Body of pancreas (tissue), 4 donors: ENCODE measurements at regions not wholly inside any gene's neighbourhood (a gene's known extent, or its start where the extent isn't known, plus 50 kb on each side); places are given as distances from the start of the nearest gene placed in this dataset.

Experiments used
- ATAC-seq: fragments of 150-250 bp; one replicate; pipeline ENCODE4 v1.9.1; 2016
- DNase-seq, 4 donors: peaks; one replicate each; pipeline ENCODE4 v3.0.0-alpha.2; 2019
- H3K27ac ChIP-seq, 4 donors: fragments of 200-600 bp; sonication (generic); 1 replicate in 3 of 4; 2 replicates in 1 of 4; pipeline versions ENCODE4 v1.5.1 to v1.6.1; 2016 to 2019; ENCODE audit warnings: mild to moderate bottlenecking in 1 of 4, mixed read lengths in 1 of 4, moderate library complexity in 1 of 4
- H3K27me3 ChIP-seq, 2 donors: fragments of 200-600 bp; sonication (generic); one replicate each; pipeline ENCODE4 v1.6.0; 2016; ENCODE audit warnings: mild to moderate bottlenecking in 1 of 2
- H3K36me3 ChIP-seq, 2 donors: fragments of 200-600 bp; sonication (generic); replicated peaks in 1 of 2; 2 replicates each; pipeline ENCODE4 v1.5.1; 2016; ENCODE audit warnings: low read depth in 2 of 2; ENCODE audit not compliant: insufficient read depth in 1 of 2
- H3K4me1 ChIP-seq: fragments of 200-600 bp; sonication (generic); one replicate; pipeline ENCODE4 v1.6.0; 2016
- H3K4me3 ChIP-seq, 2 donors: fragments of 200-600 bp; sonication (generic); 1 replicate in 1 of 2; 2 replicates in 1 of 2; pipeline ENCODE4 v1.5.1; 2016 to 2019
- H3K9me3 ChIP-seq, 3 donors: fragments of 200-600 bp; sonication (generic); 1 replicate in 2 of 3; 2 replicates in 1 of 3; pipeline ENCODE4 v1.5.1; 2016
- POLR2A ChIP-seq, 3 donors: fragments of 450-650 bp; IDR thresholded peaks; one replicate each; pipeline ENCODE4 v1.6.1; 2016; ENCODE audit warnings: antibody characterized with exemption in 3 of 3, mild to moderate bottlenecking in 2 of 3
- WGBS, 2 donors: methylation state at CpG; one replicate each; pipeline ENCODE4 v1.1.5; 2017; 5-methylcytosine and 5-hydroxymethylcytosine counted together
- intact Hi-C: fragments of 100-400 bp; cut with DNase I; formaldehyde crosslinking; loops from one replicate; pipeline ENCODE4 v1.15.1; 2023
- TF ChIP-seq, protein P1 (sequence below), 7 experiments: fragments of 450-650 bp in 4 of 7; fragments of 200-600 bp in 3 of 7; sonication (generic) in 3 of 7; IDR thresholded peaks; one replicate each; pipeline ENCODE4 v1.5.1; 2016 to 2019; ENCODE audit warnings: antibody characterized with exemption in 7 of 7

DNA sequence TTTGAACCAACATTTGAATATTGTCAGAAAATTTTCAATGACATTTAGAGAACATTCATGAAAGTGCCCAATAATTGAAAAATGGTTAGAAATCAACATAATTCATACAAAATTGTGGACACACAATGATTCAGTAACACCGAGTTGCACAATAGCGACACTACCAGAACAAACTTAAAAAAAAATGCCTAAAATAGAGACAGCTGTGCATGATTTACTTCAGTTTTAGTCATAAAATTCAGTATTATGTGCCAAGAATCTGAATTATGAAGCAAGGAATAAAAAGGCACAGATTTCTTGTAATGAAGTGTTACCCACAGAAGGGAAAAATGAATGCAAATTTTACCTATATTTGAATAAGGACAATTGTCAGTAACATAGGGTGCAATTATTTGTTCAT, 396.0 kb downstream of the SEMA3D start:
- Histone ChIP-seq H3K36me3 (no peaks in the 10 kb centered on the region), H3K4me1 (no peaks in the 10 kb centered on the region), H3K27ac (no peak overlapping the region), H3K27me3 (no peaks in the 10 kb centered on the region), H3K4me3 (no peak overlapping the region), H3K9me3 (no peaks in the 10 kb centered on the region)
- ATAC-seq (no peak), DNase-seq (no peak)
- 58 to 70% methylated on average over 2 of the region's 2 CpGs for WGBS, 2 donors
- intact Hi-C loops: no loop called here
- TF ChIP-seq POLR2A (IDR thresholded peaks at IDR 0.05): no peak
- TF ChIP-seq, protein P1, sequence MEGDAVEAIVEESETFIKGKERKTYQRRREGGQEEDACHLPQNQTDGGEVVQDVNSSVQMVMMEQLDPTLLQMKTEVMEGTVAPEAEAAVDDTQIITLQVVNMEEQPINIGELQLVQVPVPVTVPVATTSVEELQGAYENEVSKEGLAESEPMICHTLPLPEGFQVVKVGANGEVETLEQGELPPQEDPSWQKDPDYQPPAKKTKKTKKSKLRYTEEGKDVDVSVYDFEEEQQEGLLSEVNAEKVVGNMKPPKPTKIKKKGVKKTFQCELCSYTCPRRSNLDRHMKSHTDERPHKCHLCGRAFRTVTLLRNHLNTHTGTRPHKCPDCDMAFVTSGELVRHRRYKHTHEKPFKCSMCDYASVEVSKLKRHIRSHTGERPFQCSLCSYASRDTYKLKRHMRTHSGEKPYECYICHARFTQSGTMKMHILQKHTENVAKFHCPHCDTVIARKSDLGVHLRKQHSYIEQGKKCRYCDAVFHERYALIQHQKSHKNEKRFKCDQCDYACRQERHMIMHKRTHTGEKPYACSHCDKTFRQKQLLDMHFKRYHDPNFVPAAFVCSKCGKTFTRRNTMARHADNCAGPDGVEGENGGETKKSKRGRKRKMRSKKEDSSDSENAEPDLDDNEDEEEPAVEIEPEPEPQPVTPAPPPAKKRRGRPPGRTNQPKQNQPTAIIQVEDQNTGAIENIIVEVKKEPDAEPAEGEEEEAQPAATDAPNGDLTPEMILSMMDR (IDR thresholded peaks at IDR 0.05): no peak

DNA sequence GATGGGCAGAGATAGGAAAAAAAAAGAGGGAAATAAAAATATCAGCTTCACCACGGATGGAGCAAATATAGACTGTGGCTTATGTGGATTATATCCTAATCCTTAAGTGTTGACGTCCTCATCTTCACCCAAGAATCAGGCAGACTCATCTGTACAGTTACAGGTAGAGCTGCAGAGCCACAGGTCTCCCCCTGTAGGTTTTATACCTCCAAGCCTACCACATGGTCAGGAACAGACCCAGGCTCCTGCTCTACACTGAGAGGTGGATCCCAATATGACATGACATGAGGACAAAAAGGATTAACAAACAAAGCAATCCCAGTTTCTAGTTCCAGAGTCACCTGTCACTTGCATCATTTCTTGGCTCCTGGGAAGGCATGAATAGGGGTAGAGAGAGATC, 400.8 kb downstream of the SEMA3D start:
- WGBS, 2 donors: 39 to 46% methylated on average over 2 of the region's 2 CpGs
- ATAC-seq (no peak), DNase-seq (no peak)
- no peaks in the 10 kb centered on the region for H3K36me3 ChIP-seq
- H3K9me3 ChIP-seq: no peaks in the 10 kb centered on the region
- H3K27me3 ChIP-seq: no peaks in the 10 kb centered on the region
- no peak overlapping the region for H3K27ac ChIP-seq
- no peak overlapping the region for H3K4me3 ChIP-seq
- TF ChIP-seq, protein P1 (IDR thresholded peaks at IDR 0.05): no peak
- intact Hi-C loops: no loop called here
- no peaks in the 10 kb centered on the region for H3K4me1 ChIP-seq

DNA sequence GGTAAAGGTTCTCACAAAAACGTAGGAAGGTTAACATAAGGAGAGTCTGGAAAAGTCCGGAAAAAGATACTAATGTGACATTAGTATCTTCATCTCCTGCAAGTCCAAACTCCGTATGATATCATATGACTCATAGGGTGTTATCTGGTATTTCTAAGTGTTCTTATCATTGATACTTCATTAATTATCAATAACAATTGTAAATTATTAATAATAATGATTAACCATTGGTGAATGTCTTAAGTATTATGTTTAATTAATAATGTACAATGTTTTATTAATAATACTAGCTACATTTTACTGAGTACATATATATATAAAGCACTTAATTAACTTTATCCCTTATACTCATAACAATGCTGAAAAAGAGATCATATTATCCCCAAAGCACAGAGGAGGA, 402.4 kb downstream of the SEMA3D start:
- H3K9me3 ChIP-seq: no peaks in the 10 kb centered on the region
- H3K27ac ChIP-seq: no peak overlapping the region
- no peaks in the 10 kb centered on the region for H3K36me3 ChIP-seq
- H3K27me3 ChIP-seq: no peaks in the 10 kb centered on the region
- no peaks in the 10 kb centered on the region for H3K4me1 ChIP-seq
- WGBS, 2 donors: 62 to 69% methylated on average over 3 of the region's 3 CpGs
- no peak for ATAC-seq
- intact Hi-C loops: no loop called here
- no peak for DNase-seq
- H3K4me3 ChIP-seq: no peak overlapping the region
- no peak for TF ChIP-seq POLR2A (IDR thresholded peaks at IDR 0.05)
- TF ChIP-seq, protein P1 (IDR thresholded peaks at IDR 0.05): no peak

GRCh38 chr7:84783141-84783778, 403.6 kb downstream of the SEMA3D start:
- H3K4me3 ChIP-seq: no peak overlapping the region
- DNase-seq: no peak
- H3K27ac ChIP-seq: no peak overlapping the region
- H3K4me1 ChIP-seq: no peaks in the 10 kb centered on the region
- no peak for TF ChIP-seq POLR2A (IDR thresholded peaks at IDR 0.05)
- TF ChIP-seq, protein P1 (IDR thresholded peaks at IDR 0.05): no peak
- H3K36me3 ChIP-seq: no peaks in the 10 kb centered on the region
- H3K27me3 ChIP-seq: no peaks in the 10 kb centered on the region
- no peak for ATAC-seq
- WGBS, 2 donors: 24 to 27% methylated on average over 2 of the region's 2 CpGs
- intact Hi-C loops: no loop called here
- H3K9me3 ChIP-seq: no peaks in the 10 kb centered on the region

GRCh38 chr7:84781838-84782237, 405.0 kb downstream of the SEMA3D start:
- WGBS, 2 donors: 86 to 91% methylated on average over 2 of the region's 2 CpGs
- Histone ChIP-seq H3K27me3 (no peaks in the 10 kb centered on the region), H3K4me1 (no peaks in the 10 kb centered on the region), H3K4me3 (no peak overlapping the region), H3K27ac (no peak overlapping the region), H3K9me3 (no peaks in the 10 kb centered on the region), H3K36me3 (no peaks in the 10 kb centered on the region)
- TF ChIP-seq, protein P1 (IDR thresholded peaks at IDR 0.05): no peak
- no peak for TF ChIP-seq POLR2A (IDR thresholded peaks at IDR 0.05)
- DNase-seq: no peak
- intact Hi-C loops: no loop called here
- ATAC-seq: no peak
